Astrocyte of the spinal cord (primary cell): ENCODE measurements at regions not wholly inside any gene's neighbourhood (a gene's known extent, or its start where the extent isn't known, plus 50 kb on each side); places are given as distances from the start of the nearest gene placed in this dataset.
"Not testable (repeated sequence)": the region's sequence is repeated elsewhere in the genome, so short reads cannot be mapped to it uniquely, and the experiment has no call there.

Source experiments
- DNase-seq: peaks from one replicate; pipeline ENCODE4 v3.0.0; 2011; ENCODE audit warnings: low read depth, low spot score
- H3K4me3 ChIP-seq: 2 replicates; pipeline ENCODE4 v1.5.1; 2011; ENCODE audit warnings: low read depth, mild to moderate bottlenecking, low read length, moderate library complexity
- CTCF ChIP-seq: IDR thresholded peaks from 2 replicates; pipeline ENCODE4 v1.5.1; 2012; ENCODE audit warnings: low read depth, mild to moderate bottlenecking, low read length, inconsistent platforms
- in situ Hi-C: cut with HindIII; loops from 2 replicates; pipeline ENCODE4 v1.10.0; 2017; ENCODE audit warnings: low sequenced_read_pairs

GRCh38 chr4:92249541-92249940 is 54.2 kb upstream of the GRID2 start:
- no peak overlapping the region for H3K4me3 ChIP-seq
- in situ Hi-C loops: no loop called here
- TF ChIP-seq CTCF: no peak
- no peak for DNase-seq

GRCh38 chr4:92251711-92252110 is 52.1 kb upstream of the GRID2 start:
- DNase-seq: no peak
- H3K4me3 ChIP-seq: no peak overlapping the region
- in situ Hi-C loops: no loop called here
- no peak for TF ChIP-seq CTCF

- in situ Hi-C loops, H3K4me3 ChIP-seq, DNase-seq: not testable (repeated sequence)
Measured at GRCh38 chr4:92252358-92252757, 51.4 kb upstream of the GRID2 start.

- in situ Hi-C loops: no loop called here
- DNase-seq: no peak
- no peak overlapping the region for H3K4me3 ChIP-seq
- TF ChIP-seq CTCF: no peak
Measured at GRCh38 chr4:92252846-92253245, 50.9 kb upstream of the GRID2 start.

- in situ Hi-C loops: no loop called here
- TF ChIP-seq CTCF: no peak
- DNase-seq: no peak
- no peak overlapping the region for H3K4me3 ChIP-seq
Measured at GRCh38 chr4:92253550-92253949, 50.2 kb upstream of the GRID2 start.
